ENCODE measurements at regions not wholly inside any gene's neighbourhood (a gene's known extent, or its start where the extent isn't known, plus 50 kb on each side); places are given as distances from the start of the nearest gene placed in this dataset.

GRCh38 chr9:12329623-12329985 lies 363.6 kb upstream of the TYRP1 start:
- TF ChIP-seq CTCF (IDR thresholded peaks at IDR 0.05) (no peak), POLR2A (IDR thresholded peaks at IDR 0.05) (no peak)

Data from body of pancreas (tissue), 4 donors.